ENCODE measurements at regions not wholly inside any gene's neighbourhood (a gene's known extent, or its start where the extent isn't known, plus 50 kb on each side); places are given as distances from the start of the nearest gene placed in this dataset.
"Not testable (repeated sequence)": the region's sequence is repeated elsewhere in the genome, so short reads cannot be mapped to it uniquely, and the experiment has no call there.

DNA sequence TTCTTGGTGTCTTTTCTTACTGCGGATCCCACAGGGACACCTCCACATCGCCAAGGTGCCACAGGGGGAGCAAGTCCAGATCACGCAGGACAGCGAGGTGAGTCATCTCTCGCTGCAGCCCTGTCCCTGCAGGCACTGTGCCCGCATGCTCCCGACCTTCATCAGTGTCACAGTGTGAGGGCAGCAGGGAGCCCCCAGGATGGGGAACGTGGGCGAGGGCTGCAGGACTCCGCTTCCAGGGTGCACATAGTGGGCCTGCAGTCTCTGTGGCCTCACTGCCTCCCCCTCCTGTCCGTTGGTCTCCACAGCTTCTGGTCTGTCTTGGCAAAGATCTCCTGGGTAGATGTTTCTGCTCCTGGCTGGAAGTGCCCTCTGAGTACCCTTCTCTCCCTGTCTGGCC is 78.0 kb downstream of the NPIPB11 start:
- not testable (repeated sequence) for DNase-seq (ENCODE audit: low read depth)

DNA sequence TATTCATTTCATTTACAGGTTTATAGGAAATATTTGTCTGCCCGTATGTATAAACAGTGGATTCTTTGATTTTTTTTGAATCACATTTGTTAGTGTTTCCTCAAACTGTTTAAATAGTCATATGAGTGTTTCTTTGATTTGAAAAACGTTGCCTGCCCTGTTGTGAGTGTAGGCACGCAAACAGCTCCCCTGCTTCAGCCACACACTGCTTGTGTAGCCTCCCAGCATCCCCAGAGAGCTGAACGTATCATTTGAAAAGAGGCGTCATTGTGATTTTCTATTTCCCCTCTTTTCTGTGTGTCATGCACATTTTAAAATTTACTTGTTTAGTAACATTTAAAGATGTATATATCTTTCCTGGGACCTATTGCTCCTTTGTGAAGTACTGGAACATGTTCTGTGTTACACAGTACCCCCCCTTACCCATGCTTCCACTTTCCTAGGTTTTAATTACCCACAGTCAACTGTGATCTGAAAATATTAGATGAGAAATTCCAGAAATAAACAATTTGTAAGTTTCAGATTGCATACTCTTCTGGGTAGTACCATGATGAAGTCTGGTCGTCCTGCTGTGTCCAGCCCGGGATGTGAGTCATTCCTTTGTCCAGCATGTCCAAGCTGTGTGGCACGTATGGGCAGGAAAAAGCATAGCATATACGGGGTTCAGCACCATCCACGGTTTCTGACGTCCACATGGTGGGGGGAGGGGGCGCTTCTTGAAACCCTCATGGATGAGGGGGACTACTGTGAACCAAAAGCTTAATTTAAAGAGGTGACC is 78.7 kb downstream of the NPIPB11 start:
- DNase-seq (ENCODE audit: low read depth) = peak; percentile 77

- DNase-seq (ENCODE audit: low read depth) = not testable (repeated sequence)
Measured at GRCh38 chr16:29326164-29327125, 80.1 kb downstream of the NPIPB11 start.

DNA sequence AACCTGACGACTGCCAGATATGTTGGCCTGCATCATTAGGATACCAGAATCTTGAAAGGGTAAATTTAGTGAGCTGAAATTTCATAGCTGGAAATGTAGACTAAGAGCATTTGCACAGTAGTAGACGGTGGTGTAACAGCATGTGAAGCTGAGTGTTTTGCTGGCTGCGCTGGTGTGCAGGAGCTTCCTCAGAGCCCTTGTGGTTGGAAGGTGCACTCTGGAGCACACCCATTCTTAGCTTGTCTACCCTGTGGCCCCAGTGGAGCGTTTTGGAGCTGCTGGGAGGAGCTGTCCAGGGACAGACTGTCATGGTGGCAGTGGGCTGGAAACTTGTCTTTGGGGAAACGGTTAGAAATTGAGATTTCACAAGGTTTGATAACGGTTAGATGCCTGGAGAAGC is 82.8 kb downstream of the NPIPB11 start:
- DNase-seq (ENCODE audit: low read depth) = not testable (repeated sequence)

DNA sequence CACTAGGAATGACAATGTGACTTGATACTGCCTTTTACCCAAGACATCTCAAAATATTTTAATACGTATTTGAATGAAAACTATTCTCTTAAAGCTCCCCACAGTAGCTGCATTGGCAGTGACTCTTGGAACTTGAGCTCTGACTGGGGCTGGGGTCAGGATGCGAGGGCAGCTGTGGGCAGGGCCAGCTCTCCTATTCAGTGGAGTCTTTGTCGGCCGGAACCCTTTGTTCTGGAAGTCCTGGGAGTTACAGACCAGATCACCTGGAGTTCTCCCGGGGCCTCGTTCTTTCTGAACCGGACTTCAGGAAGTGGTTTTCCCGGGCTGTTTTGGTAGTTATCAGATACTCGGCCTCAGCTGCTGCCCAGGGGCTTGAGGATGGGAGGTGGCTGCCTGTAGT is 84.9 kb downstream of the NPIPB11 start:
- DNase-seq (ENCODE audit: low read depth) = no peak

DNA sequence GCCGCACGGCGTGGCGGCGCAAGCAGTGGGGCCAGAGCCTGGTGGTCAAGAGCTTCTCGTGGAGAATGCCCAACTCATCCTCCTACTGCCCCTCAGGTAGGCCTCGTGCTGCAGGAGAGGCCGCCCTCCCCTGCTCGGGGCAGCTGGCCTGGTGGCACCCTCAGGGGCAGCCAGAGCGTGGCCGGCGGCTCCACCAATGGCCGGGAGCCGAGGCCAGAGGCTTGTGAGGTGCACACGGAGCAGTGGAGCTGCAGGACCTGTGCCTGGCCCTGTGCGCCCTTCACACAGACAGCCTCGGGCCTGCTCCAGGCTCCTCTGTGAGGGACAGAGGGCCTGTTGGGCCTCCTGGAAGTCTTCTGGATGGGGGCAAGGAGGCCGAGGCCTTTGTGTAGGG is 85.5 kb downstream of the NPIPB11 start:
- DNase-seq (ENCODE audit: low read depth) = no peak

DNA sequence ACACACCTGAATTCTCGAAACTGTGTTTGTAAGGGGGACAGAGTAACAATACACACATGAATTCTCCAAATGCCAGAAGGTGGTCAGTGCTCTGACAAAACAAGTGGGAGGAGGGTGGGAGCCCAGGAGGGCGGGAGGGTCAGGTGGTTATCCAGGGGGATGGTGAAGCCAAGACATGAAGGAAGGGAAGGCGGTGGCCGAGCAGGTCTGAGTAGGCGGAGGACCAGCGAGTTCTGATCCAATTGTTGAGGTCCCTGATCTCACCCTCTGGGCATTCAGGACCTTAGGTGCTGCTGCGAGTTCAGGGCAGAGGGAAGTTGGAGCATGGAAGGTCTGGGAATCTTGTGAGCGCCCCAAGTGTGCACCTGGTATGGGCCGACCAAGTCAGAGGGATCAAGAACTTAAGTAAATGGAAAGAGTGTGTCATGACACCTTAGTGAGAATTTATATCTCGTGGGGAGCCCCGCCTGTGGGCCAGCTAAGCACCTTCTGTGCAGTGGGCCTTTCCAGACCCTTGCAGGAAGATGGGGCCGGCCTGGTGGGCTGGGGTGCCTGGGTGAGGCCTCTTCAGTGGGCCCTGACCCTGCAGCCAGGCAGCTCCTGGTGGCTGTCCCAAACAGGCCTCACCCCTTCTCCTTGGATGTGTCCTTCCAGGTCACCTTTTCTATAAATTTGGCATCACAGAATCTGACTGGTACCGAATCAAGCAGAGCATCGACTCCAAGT is 86.1 kb downstream of the NPIPB11 start:
- DNase-seq (ENCODE audit: low read depth) = no peak

- DNase-seq (ENCODE audit: low read depth) = no peak
Measured at GRCh38 chr16:29319726-29320125, 86.8 kb downstream of the NPIPB11 start.

GRCh38 chr16:29318561-29318968 is 87.9 kb downstream of the NPIPB11 start:
- peak; percentile 79 for DNase-seq (ENCODE audit: low read depth)

DNA sequence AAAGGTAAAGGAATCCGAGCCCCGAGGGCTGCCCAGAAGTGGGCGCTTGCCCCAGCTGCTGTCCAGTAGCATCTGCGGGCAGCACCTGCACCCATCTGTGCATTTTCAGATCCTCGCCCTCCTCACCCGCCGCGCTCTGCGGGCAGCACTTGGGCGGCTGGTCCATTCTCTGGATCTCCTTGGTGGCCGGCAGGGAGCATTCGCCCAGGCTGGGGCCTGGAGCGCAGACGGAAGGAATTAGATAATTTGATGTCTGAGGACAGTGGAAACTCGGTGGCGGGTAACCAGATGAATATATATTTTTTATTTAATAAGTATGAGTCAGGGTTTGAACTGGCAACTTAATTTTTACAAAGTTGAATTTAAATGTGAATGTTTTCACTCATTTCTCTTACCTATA is 88.5 kb downstream of the NPIPB11 start:
- DNase-seq (ENCODE audit: low read depth) = no peak

- DNase-seq (ENCODE audit: low read depth) = no peak
Measured at GRCh38 chr16:29317269-29317668, 89.2 kb downstream of the NPIPB11 start.

- peak; percentile 19 for DNase-seq (ENCODE audit: low read depth)
Measured at GRCh38 chr16:29316761-29317183, 89.7 kb downstream of the NPIPB11 start.

DNA sequence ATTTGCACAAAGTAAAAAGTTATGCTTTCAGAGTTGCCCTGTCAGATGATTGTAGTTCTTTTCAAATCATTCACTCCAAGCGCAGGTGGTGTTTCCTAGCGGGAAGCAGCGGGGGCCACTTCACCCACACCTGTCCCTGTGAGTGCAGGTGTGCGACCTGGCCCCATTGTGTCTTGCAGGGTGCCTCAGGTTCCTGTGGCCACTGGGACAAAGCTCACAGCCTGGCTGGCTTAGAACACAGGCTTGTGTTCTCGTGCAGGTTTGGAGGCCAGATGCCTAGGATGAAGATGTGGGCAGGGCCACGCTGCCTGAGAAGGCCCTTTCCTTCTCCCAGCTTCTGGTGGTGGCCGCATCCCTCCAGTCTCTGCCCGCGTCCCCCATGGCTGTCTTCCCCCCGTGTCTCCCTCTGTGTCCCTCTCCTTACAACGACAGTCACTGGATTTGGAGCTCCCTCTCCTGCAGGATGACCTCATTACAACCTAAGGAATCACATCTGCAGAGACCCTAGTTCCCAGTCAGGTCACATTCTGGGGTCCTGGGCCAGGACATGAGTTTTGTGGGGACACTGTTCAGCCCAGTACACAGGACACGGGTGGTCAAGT is 90.5 kb downstream of the NPIPB11 start:
- peak; percentile 22 for DNase-seq (ENCODE audit: low read depth)

DNA sequence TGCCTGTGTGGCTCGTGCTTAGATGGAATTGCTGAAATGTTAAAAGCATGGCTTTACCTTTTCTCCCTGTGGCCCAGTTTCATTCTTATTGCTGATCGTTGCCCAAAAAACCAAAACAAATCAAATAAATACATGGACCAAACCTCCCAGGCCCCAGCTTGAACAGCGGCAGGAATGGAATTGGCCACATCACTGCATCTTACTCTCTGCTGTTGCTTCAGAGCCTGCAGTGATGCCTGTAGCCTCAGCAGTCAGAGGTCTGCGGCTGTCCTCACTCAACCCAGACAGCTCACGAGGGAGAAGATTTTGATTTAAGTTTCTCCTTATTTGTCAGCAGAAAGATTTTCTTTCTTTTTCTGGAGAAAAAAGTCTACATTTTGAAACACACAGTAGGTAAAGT is 91.5 kb downstream of the NPIPB11 start:
- DNase-seq (ENCODE audit: low read depth) = no peak

GRCh38 chr16:29314292-29314934 is 92.1 kb downstream of the NPIPB11 start:
- no peak for DNase-seq (ENCODE audit: low read depth)

DNA sequence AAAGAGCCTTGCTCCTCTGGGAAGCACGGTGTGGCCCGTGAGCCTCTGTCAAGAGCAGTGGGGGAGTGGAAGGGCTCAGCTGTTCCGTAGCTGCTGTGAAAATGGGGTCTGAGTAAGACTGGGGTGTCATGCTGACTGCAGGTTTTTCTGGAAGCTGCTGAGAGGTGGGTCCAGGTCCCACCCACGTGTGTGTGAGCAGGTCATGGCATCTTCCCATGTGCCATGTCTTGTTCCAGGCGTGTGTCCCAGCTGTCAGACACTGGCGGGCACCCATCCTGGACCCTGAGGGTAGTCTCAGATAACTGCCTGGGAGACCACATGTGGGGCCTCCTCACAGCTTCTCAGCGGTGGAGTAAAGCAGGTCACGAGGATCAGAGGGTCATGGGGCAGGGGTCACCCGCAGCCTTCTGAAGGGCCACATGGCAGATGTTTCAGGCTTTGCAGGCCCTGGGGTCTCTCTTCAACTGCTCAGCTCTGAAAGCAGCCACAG is 92.9 kb downstream of the NPIPB11 start:
- DNase-seq (ENCODE audit: low read depth) = no peak

DNA sequence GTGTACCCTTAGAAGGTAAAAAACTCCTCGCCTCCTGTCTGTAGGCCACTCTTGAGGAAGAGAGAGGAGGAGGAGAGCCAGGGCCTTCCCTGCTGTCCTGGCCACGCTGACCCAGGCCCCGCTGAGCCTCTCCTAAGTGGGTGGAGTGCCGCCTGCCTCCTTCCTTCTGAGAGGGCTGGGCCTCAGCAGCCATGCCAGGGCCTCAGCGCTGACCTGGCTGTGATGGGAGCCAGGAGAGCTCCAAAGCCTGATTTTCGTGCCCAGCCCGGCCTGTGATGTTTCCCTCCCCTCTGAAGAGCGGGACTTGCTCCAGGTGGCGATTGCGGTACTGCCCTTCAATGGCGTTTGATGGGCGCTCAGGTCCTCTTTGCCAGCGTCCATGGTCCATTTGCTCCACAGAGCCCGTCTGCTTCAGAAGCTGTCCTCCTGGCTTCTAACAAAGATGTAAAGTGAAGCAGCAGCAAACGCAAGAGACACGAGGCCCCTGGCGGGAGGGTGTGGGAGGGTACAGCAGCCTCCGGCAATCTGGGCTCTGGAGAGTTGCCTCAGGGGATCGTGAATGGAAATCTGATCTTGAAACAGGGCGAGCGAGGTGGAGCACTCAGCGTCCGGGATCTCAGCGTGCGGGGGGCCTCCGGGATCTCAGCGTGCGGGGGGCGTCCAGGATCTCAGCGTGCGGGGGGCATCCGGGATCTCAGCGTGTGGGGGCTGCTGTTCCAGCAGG is 93.5 kb downstream of the NPIPB11 start:
- DNase-seq (ENCODE audit: low read depth) = no peak

DNA sequence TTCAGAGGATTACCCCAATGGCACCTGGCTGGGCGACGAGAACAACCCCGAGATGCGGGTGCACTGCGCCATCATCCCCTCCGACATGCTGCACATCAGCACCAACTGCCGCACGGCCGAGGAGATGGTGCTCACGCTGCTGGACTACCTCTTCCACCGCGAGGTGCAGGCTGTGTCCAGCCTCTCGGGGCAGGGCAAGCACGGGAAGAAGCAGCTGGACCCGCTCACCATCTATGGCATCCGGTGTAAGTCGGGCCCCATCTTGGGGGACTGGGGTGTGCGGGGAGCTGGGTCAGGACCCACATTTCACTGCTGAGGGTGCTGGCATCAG is 94.2 kb downstream of the NPIPB11 start:
- not testable (repeated sequence) for DNase-seq (ENCODE audit: low read depth)

DNA sequence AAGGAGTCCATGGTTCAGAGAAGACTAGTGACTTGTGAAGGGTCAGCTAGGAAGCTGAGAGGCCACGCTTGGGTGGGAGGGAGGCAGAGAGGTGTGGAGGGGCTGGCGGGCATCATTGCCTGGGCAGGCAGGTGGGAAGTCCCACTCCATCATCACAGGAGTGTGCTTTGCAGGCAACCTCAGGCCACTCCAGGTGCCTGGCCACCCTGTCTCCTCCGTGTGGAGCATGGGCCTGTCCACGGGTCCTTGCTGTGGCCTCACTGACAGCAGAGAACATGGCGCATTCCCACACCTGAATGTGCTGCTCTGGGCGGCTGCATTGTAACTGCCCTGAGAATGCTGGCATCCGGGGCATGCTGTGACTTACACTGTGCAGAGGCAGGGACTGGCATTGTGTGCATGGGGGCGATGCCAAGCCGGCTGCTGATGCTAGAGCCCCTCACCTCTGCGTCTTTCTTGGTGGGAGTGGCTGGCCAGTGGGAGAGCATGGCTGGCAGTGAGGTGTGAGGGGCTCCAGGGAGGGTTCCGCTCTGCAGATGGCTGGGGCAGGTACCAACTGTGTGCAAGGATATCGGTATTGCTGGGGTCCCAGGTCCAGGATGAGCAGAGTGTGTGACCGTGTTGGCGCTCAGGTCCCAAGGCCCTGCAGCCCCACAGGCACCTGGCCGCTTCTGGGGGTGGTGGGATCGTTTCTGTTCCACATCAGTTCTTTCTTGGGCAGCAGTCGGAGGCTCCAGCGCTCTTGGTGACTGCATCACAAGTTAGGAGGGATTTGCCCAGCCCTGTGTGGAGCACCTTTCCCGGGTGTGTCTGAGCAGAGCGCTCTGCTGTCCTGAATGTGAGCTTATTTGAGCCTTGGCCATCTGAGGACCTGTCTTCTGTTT is 94.8 kb downstream of the NPIPB11 start:
- no peak for DNase-seq (ENCODE audit: low read depth)

GRCh38 chr16:29310852-29311314 is 95.6 kb downstream of the NPIPB11 start:
- DNase-seq (ENCODE audit: low read depth) = no peak
